GM18498 (cell line): ENCODE measurements at regions not wholly inside any gene's neighbourhood (a gene's known extent, or its start where the extent isn't known, plus 50 kb on each side); places are given as distances from the start of the nearest gene placed in this dataset.
"Not testable (repeated sequence)": the region's sequence is repeated elsewhere in the genome, so short reads cannot be mapped to it uniquely, and the experiment has no call there.

ENCODE experiments used
- ATAC-seq: cut with Tn5 transposase; IDR thresholded peaks from one replicate; pipeline ENCODE4 v1.9.1; 2021; ENCODE audit warnings: mild to moderate bottlenecking, moderate library complexity; ENCODE audit not compliant: unreplicated experiment

DNA sequence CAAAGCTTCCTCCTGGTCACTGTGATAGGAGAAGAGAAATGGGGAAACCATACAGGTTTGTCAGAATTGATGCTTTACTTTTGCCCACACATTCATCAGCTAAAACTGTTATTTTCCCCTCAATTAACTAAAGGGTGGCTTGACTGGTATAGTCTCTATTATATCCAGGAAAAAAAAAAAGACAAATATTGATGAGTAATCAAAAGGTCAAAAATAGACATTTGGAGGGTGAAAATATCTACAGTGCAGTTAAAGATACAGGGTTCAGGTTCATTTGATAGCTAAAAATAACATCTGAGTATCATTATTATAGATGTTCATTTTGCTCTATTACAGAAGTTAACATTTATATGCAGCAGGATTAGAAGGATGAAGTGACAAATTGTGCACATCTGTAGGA, 577.6 kb upstream of the FAM98A start:
- no peak for ATAC-seq

DNA sequence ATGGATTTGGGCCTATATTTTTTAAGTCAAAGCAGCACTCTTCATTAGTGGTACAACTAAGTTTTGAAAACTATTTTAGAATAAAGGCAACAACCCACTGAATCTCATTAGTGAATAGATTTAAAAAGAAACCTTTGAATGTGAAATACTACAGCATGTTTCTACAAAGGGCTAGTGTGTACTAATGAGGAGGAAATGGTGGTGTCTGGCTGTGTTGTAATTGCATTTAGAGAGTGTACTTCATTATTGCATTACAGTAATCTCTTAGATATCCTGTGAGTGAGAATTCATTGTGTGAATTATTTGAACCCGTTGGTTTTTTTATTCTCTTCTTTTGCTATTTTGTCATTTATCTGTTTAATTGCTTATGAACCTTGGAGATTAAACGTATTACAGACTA, 575.4 kb upstream of the FAM98A start:
- no peak for ATAC-seq

DNA sequence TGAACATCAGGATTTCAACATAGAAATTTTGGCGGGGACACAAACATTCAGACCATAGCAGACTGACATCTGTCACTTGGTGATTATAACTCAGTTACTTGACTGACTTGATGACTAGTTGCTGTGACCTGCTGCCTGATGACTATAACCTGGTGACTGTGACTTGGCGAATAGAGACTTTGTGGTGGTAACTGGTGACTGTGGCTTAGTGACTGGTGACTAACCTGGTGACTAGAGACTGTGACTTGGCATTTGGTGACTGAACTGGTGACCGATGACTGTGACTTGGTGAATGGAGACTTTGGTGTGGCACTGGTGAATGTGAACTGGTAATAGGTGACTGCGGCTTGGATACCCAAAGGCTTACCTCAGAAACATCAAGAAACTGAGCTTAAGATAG, 563.1 kb upstream of the FAM98A start:
- ATAC-seq, result no peak

DNA sequence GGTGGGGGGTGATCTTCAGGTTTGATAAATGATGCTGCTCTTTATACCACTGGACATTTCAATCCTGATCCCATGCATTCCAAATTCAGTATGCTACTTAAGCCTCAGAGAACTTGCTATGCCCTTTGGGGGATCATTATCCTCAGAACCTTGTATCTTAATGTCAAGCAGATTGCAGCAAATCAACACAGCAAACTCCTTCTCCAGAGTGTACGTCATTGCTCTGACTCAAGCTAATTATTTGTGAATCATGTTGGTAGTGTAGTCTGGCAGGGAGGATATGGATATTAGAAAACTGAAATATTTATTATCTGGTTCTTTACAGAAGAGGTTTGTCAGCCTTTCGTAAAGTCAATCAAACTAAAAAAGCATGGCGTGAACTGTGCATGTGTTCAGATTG, 562.5 kb upstream of the FAM98A start:
- ATAC-seq, result no peak

DNA sequence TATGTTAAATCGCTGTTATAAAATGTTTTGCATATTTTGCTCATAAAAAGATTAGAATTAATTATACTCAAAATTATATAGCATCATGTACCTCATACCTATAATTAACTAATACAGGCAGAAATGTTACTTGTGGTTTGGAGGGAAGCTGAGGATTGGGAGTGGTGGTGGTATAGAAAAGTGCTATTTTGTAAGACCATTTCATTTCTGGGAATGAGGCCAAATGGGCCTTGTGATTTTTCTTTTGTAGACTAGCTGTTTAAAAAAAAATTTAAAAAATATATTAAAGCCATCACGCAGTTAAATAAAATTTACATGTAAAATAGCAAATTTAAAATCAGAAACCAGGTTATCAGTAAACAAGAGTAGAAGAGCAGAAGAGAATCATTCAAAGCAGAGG, 560.8 kb upstream of the FAM98A start:
- ATAC-seq, result no peak

DNA sequence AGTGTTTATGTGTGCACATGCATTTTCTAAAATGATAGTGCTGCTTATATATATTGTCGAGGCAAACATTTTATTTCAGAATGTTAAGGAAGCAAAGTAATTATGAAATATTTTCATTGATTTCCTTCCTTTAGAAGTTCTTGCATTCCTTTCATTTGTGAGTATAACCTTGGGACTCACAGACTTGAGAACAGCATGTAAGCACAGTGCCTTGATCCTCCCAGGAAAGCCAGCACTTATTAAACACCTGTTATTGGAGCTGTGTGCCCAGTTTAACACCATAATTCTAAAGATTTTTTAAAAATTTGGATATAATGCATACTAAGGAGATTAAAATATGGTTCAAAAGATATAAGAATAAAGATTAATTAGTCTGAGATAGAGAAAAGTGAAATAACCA, 554.4 kb upstream of the FAM98A start:
- ATAC-seq, result no peak

DNA sequence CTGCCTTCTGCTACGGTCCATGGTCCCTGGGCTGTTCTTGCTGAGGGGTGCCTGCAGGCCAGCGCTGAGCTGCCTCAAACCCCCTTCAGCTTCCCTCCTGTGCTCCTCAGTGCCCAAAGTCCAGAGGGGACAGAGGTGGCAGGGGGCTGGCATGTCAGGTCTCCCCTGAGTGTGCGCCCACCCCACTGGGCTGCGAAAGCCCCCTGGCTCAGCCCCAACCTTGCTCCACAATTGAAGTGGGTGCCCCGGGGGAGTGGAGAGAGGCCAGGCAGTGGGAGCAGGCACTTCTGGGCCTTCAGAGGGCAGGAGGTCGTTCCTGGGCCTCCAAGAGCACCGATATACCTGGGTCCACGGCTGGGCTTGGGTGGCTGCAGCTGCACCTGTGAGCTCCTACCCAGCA, 548.7 kb upstream of the FAM98A start:
- ATAC-seq, result no peak

DNA sequence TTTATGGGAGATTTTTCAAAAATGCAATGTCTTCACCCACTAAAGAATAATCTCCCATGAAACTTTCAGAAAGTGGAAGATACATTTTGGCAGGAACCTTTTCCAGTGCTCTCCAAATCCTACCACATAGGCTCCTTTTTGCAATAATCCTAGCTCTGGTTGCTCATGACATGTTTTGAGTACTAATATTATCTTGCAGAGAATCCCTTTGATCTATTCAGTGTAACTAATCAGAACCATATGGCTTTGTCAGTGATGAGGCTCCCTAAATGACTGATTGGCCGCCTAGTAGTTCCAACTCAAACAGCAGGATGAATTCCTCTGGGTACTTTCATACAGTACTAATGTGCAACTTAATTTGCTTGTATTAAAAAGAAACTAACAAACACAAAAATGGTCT, 544.0 kb upstream of the FAM98A start:
- no peak for ATAC-seq

DNA sequence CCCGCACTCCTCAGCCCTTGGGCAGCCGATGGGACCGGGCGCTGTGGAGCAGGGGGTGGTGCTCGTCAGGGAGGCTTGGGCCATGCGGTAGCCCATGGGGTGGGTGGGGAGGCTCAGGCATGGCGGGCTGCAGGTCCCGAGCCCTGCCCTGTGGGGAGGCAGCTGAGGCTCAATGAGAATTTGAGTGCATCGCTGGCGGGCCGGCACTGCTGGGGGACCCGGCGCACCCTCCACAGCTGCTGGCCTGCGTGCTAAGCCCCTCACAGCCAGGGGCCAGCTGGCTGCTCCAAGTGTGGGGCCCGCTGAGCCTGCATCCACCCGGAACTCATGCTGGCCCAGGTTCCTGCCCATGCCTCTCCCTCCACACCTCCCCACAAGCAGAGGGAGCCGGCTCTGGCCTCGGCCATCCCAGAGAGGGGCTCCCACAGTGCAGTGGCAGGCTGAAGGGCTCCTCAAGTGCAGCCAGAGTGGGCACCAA, 543.5 kb upstream of the FAM98A start:
- ATAC-seq, result not testable (repeated sequence)

DNA sequence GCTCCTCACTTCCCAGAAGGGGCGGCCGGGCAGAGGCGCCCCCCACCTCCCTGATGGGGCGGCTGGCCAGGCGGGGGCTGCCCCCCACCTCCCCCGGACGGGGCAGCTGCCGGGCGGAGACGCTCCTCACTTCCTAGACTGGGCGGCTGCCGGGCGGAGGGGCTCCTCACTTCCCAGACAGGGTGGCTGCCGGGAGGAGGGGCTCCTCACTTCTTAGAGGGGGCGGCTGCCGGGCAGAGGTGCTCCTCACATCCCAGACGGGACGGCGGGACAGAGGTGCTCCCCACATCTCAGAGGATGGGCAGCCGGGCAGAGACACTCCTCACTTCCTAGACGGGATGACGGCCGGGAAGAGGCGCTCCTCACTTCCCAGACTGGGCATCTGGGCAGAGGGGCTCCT, 534.0 kb upstream of the FAM98A start:
- ATAC-seq, result not testable (repeated sequence)

DNA sequence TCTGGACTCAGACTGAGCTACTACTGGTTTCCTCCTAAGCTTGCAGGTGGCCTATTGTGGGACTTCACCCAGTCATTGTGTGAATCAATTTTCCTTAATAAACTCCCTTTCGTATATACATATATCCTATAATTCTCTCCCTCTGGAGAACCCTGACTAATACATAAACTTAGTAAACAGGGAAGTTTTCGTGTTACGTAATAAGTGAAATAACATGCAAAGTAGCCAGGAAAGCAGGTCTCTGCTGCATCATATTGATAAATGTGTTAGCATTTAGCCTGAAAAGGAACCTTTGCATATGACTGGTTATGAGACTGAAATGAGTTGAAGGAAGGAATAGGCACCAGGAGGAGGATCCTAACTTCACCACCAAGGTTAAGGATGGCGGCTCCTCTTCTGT, 527.2 kb upstream of the FAM98A start:
- no peak for ATAC-seq

DNA sequence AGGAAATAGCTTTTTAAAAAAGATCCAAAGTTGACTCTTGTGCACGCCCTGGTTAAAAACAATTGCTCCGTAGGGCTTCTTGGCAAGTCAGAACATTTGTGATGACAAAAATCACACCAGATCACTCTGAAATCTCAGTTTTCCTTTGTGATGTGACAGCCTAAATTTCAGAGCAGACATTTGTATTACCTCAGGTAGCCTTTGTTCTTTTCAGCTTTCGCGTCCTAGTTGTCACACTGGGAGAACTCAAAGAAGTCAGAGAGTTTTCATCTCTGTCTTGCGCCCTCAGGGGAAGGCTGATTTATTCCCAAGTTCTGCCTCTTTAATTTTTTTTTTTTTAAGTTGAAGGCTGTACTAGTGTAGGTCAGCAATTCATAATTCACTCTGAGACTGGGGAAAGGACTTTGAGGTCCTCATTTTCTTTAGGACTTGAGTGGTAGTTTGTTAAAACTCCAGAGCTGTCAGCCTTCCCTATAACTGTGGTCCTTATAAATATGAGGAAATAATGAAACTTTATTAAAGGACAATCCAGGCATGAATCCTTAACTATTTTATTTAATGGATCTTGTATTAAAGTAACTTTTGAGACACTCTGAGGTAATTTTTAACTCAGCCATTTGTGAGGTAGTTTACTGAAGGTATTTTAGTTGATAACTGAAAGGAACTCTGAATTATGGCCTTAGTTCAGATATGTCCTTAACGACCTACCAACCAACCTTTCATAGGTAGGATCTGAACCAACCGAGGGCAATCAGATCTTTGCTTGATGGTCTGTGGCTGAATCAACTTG, 525.1 kb upstream of the FAM98A start:
- ATAC-seq, result no peak

DNA sequence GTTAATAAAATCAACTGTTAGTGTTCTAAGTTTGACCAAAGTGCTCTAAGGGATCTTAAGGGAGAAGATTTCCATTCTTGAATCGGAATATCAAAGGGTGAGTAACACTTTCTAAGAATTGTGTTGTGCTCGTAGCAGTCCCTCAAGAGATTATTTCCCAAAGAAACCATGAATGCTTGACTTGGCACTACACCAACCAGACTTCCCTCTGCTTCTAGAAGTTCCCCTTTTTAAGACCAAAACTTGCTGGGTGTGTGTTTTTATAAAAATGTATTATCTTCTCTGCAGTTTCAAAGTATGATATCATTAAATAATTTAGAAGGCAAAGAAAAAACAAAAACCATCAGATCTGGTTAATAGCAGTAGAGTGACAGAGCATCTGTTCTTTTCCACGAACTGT, 522.0 kb upstream of the FAM98A start:
- no peak for ATAC-seq

DNA sequence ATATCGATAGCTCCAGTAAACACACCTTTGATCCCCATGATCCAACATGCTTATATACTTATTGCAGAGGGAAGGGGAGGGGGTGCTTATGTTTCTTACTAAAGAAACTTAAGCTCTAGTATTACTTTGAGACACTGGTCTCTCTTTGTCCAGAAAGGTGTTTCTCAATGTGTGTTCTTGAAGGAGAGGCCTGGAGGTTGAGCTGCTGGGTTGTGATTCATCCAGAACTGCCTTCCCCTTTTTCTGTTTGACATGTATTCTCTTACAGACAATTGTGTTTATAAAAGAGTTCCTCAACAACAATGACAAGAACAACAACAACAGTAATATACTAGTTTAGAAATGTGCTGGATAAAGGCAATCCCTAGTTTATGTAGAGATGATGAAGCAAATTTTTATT, 516.0 kb upstream of the FAM98A start:
- ATAC-seq, result no peak

DNA sequence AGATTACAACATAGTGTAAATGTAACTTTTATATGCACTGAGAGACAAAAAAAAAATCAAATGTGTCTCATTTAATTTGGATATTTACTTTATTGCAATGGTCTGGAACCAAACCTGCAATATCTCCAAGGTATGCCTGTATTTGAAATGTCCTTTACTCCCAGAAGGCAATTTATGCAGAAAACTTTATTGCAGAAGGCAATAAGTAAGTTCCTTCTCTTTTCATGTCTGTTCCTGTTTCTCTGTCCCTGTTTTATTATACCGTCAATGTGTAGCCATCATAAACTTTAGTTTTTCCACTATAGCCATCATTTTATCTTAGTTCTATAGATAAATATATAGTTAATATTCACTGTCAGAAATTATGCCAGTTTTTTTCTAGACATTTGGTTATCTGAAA, 513.1 kb upstream of the FAM98A start:
- no peak for ATAC-seq

DNA sequence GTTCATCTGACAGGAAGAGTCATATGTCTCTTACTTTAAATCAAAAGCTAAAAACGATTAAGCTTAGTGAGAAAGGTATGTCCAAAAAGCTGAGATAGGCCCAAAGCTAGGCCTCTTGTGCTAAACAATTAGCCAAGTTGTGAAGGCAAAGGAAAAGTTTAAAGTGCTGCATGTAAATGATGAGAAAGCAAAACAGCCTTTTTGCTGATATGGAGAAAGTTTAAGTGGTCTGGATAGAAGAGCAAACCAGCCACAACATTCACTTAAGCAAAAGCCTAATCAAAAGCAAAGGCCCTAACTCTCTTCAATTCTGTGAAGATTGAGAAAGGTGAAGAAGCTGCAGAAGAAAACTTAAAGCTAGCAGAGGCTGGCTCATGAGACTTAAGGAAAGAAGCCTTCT, 511.3 kb upstream of the FAM98A start:
- no peak for ATAC-seq

DNA sequence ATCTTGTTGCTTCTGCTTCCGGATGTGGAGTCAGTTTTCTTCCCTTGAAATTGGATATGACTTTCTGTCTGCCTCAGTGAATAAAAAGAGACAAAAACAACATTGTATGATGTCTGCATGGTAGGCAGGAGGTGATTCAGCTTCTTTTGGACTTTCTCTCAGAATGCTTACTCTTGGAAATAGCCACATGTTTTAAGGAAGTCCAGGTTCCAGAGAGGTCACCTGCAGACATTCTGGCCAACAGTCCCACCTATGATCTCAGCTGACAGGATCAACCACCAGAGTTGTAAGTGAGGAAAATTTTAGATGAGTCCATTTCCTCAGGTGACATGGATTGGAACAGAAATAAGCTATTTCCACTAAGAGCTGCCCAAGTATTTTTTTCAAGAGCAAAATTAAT, 508.7 kb upstream of the FAM98A start:
- ATAC-seq, result no peak

DNA sequence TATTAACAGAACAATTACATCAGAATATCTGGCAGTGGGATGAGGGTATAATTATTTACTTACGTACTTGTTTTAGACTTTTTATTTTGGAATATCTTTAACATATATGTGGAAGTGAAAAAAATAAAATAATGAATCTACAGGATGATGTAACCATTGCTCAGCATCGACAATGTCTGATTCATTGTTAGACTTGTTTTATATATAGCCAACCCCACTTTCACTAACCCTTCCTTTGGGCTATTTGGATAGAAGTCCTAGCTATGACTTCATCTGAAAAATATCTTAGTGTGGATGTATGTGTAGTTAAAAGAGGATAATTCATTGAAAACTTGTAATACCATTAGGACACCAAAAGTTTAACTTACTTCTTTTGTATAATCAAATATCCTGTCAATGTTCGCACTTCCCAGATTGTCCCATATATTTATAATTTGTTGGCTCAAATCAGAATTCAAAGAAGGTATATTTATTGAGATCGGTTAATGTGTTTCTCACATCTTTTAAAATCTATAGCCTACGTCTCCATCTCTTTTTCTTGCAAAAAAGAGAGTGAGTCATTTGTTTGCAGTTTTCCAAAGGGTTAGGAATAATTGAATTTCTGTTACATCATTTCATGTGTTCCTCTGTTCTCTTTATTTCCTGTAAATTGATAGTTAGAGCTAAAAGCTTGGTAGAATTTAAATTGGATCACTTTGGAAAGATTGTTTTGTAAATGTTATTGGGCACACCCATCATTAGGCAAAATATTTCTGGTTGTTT, 506.1 kb upstream of the FAM98A start:
- ATAC-seq, result no peak

DNA sequence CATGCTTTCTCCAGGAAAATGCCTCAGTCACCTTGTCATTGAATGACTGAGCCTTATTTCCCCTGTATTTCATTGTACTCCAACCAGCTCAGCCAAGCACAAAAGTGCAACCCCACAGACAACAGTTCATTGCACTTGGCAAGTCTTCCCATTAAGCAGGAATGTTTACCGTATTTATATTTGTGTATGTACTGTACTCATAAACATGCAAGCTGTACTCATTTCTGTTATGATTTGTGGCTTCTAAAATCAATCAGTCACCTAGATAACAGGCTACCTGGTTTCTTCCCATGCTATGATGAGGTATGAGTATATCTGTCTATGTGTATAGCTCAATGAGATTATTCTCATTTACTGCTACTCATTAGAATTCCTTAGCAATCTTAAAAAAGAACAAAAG, 505.5 kb upstream of the FAM98A start:
- ATAC-seq, result no peak

DNA sequence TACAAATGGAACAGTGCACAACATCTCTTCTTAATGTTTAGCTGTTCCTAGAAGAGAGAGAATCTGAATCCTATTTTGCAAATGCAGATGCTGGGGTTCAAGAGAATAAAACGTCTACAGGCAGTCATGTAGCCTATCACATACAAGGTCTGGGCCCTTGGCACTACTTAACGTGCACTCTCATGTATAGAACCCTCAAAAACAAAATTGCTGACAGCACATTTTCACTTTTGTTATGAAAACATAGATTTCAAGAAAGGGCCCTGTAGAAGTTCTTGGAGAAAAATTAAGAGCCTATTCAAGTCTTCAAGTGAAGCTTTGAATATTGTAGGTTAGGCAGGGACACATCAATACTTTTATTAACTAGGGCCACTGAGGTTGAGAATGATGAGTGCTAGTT, 504.3 kb upstream of the FAM98A start:
- no peak for ATAC-seq

DNA sequence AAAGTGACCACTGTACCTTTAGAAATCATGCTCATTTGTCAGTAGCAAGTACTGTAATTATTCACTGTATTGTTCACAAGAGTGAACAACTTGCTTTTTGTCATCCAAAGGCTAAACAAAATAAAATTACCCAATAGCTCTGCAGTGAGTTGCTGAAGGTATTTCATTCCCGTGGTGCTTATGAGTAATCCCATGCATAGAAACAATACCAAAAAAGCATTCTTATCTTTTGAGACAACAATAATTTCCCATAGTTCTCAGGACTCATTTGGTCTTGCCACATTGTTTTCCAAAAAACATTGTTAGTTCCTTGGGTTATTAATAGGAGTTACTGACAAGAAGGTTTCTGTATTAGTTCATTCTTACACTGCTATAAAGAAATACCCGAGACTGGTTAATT, 503.2 kb upstream of the FAM98A start:
- no peak for ATAC-seq

DNA sequence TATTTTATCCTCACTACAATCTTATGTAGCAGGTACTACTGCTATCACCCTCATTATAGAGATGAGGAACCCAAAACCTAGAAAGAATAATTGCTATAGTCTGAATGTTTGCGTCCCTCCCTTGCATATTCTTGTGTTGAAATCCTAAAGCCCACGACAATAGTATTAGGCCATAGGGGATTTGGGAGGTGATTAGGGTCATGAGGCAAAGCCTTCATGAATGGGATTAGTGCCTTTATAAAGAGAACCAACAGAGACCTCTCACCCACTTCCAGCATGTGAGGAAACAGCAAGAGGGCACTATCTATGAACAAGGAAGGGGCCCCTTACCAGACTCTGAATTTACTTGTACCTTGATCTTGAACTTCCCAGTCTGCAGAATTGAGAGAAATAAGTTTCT, 500.3 kb upstream of the FAM98A start:
- no peak for ATAC-seq
